ENCODE measurements at regions not wholly inside any gene's neighbourhood (a gene's known extent, or its start where the extent isn't known, plus 50 kb on each side); places are given as distances from the start of the nearest gene placed in this dataset.

DNA sequence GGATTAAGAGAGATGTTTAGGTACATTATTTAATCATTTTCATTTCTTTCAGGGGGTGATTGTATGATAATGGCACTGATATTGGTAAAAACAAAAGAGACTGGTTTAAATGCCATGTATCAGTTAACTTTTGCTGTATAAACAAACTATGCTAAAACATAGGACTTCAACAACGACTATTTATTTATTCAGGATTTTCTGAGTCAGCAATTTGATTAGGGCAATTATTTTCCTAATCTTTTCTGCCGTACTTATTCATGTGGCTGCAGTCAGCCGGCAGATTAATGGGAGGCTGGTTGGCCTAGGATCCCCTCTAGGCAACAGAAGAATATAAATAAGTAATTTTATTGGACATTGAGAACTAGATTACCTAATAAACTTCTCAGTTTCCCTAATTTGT lies 661.7 kb upstream of the RAG2 start:
- TF ChIP-seq, protein P1, sequence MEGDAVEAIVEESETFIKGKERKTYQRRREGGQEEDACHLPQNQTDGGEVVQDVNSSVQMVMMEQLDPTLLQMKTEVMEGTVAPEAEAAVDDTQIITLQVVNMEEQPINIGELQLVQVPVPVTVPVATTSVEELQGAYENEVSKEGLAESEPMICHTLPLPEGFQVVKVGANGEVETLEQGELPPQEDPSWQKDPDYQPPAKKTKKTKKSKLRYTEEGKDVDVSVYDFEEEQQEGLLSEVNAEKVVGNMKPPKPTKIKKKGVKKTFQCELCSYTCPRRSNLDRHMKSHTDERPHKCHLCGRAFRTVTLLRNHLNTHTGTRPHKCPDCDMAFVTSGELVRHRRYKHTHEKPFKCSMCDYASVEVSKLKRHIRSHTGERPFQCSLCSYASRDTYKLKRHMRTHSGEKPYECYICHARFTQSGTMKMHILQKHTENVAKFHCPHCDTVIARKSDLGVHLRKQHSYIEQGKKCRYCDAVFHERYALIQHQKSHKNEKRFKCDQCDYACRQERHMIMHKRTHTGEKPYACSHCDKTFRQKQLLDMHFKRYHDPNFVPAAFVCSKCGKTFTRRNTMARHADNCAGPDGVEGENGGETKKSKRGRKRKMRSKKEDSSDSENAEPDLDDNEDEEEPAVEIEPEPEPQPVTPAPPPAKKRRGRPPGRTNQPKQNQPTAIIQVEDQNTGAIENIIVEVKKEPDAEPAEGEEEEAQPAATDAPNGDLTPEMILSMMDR (conservative IDR thresholded peaks at IDR 0.05; ENCODE audit: low read length) = no peak
- TF ChIP-seq EZH2phosphoT487 (IDR thresholded peaks at IDR 0.05; ENCODE audit: borderline replicate concordance, low read depth, low read length) = no peak

Data from OCI-LY7 (cell line).